ENCODE measurements at regions not wholly inside any gene's neighbourhood (a gene's known extent, or its start where the extent isn't known, plus 50 kb on each side); places are given as distances from the start of the nearest gene placed in this dataset.

DNA sequence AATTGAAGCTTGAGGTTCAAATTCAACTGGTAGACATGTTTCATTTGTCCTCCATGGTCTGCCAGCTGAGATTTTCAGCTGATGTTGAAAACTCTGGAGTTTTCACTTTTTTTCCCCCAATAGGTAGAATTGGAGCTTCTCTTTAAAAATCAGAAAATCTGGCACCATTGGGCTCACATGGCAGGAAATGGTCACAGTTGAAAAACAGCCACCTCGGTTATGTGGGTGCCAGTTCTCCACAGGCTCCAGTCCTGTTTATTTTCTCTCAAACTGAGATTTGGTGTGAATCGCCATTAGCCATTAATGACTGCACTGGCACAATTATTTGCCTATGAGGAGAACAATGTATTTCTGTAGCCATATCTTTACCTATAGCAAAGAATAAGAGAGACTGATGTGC lies 171.4 kb upstream of the TFAP2D start:
- TF ChIP-seq, protein P1, sequence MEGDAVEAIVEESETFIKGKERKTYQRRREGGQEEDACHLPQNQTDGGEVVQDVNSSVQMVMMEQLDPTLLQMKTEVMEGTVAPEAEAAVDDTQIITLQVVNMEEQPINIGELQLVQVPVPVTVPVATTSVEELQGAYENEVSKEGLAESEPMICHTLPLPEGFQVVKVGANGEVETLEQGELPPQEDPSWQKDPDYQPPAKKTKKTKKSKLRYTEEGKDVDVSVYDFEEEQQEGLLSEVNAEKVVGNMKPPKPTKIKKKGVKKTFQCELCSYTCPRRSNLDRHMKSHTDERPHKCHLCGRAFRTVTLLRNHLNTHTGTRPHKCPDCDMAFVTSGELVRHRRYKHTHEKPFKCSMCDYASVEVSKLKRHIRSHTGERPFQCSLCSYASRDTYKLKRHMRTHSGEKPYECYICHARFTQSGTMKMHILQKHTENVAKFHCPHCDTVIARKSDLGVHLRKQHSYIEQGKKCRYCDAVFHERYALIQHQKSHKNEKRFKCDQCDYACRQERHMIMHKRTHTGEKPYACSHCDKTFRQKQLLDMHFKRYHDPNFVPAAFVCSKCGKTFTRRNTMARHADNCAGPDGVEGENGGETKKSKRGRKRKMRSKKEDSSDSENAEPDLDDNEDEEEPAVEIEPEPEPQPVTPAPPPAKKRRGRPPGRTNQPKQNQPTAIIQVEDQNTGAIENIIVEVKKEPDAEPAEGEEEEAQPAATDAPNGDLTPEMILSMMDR (optimal IDR thresholded peaks at IDR 0.05 in 1 of 3, IDR thresholded peaks at IDR 0.05 in 1 of 3, conservative IDR thresholded peaks at IDR 0.05 in 1 of 3; ENCODE audit: extremely low read depth in 1 of 3, insufficient read depth in 2 of 3, low read length in 3 of 3): no peak
- no peak for TF ChIP-seq EZH2 (IDR thresholded peaks at IDR 0.05; ENCODE audit: low read length)

Measured in keratinocyte (primary cell).